Panc1 (cell line): ENCODE measurements at regions not wholly inside any gene's neighbourhood (a gene's known extent, or its start where the extent isn't known, plus 50 kb on each side); places are given as distances from the start of the nearest gene placed in this dataset.

Experiments used
- ATAC-seq: fragments of 200-7000 bp; cut with Tn5 transposase; 2 replicates; pipeline ENCODE4 v1.9.1; 2020; ENCODE audit warnings: mild to moderate bottlenecking, moderate library complexity
- BruUV-seq: library from RNA; stranded (reverse); fragments of 400-500 nt; replicated peaks from 2 replicates; lab custom pipeline; 2021; lab: Mats Ljungman, UMichigan
- CTCF ChIA-PET: fragments of 300-600 bp; sonication (Branson Sonifier 250); formaldehyde crosslinking; loops from one replicate; lab custom pipeline; 2022; ENCODE audit warnings: antibody characterized with exemption; lab: Charles Lee
- POLR2A ChIA-PET: fragments of 300-600 bp; sonication (Branson Sonifier 250); formaldehyde crosslinking; loops from one replicate; lab custom pipeline; 2022; ENCODE audit warnings: antibody characterized with exemption; lab: Charles Lee
- DNase-seq: peaks from one replicate; pipeline ENCODE4 v3.0.0-alpha.2; 2010; ENCODE audit warnings: low read depth, low spot score
- H3K27ac ChIP-seq: 2 replicates; pipeline ENCODE4 v1.5.1; 2011; ENCODE audit warnings: mild to moderate bottlenecking, low read length, inconsistent platforms
- H3K27me3 ChIP-seq: fragments of 200-500 bp; sonication (Bioruptor generic); 2 replicates; pipeline ENCODE4 v1.6.0; 2014; ENCODE audit warnings: low read length, inconsistent platforms; ENCODE audit not compliant: control insufficient read depth, insufficient read depth
- H3K36me3 ChIP-seq: fragments of 200-500 bp; sonication (Bioruptor generic); 2 replicates; pipeline ENCODE4 v1.5.1; 2014; ENCODE audit warnings: inconsistent platforms, mild to moderate bottlenecking, low read length, moderate library complexity; ENCODE audit not compliant: control insufficient read depth, insufficient read depth
- H3K4me1 ChIP-seq: 2 replicates; pipeline ENCODE4 v1.5.1; 2011; ENCODE audit warnings: inconsistent platforms, mild to moderate bottlenecking, low read length, moderate library complexity; ENCODE audit not compliant: control insufficient read depth, insufficient read depth
- H3K4me3 ChIP-seq, 2 experiments: 2 replicates each; pipeline ENCODE4 v1.5.1; 2011 to 2012; ENCODE audit warnings: low read depth in 2 of 2, low read length in 2 of 2, mild to moderate bottlenecking in 2 of 2, inconsistent platforms in 1 of 2, moderate library complexity in 1 of 2
- H3K9me3 ChIP-seq: fragments of 200-500 bp; sonication (Bioruptor generic); 2 replicates; pipeline ENCODE4 v1.5.1; 2014; ENCODE audit warnings: low read depth, mild to moderate bottlenecking, inconsistent platforms, low read length, moderate library complexity; ENCODE audit not compliant: control insufficient read depth, insufficient read depth
- CTCF ChIP-seq: fragments of 450-650 bp; IDR thresholded peaks from 2 replicates; pipeline ENCODE4 v1.5.1; 2017; ENCODE audit warnings: mild to moderate bottlenecking
- POLR2AphosphoS5 ChIP-seq: IDR thresholded peaks from 2 replicates; pipeline ENCODE4 v1.6.1; 2012; ENCODE audit warnings: mild to moderate bottlenecking, low read depth, low read length, moderate library complexity
- REST ChIP-seq, 2 experiments: IDR thresholded peaks; 2 replicates each; pipeline ENCODE4 v1.6.1; 2011 to 2012; ENCODE audit warnings: low read depth in 2 of 2, control low read depth in 1 of 2, low read length in 1 of 2, mild to moderate bottlenecking in 1 of 2, moderate library complexity in 1 of 2; ENCODE audit not compliant: insufficient read depth in 1 of 2
- SIN3A ChIP-seq: IDR thresholded peaks from 2 replicates; pipeline ENCODE4 v1.6.1; 2012; ENCODE audit warnings: low read depth, mild to moderate bottlenecking, low read length, moderate library complexity, borderline replicate concordance; ENCODE audit not compliant: insufficient read depth
- TCF7L2 ChIP-seq: IDR thresholded peaks from 2 replicates; pipeline ENCODE4 v1.6.1; 2011; ENCODE audit warnings: mild to moderate bottlenecking, low read depth, low read length, inconsistent platforms
- in situ Hi-C: cut with HindIII; loops from 2 replicates; pipeline ENCODE4 v1.10.0; 2016; ENCODE audit warnings: low sequenced_read_pairs, low pct_unique_long_range_greater_than_20kb
- intact Hi-C: fragments of 100-400 bp; cut with micrococcal nuclease; formaldehyde crosslinking; loops from one replicate; pipeline ENCODE4 v1.10.0; 2022; ENCODE audit not compliant: unreplicated experiment

- no peaks in the 10 kb centered on the region for H3K9me3 ChIP-seq
- H3K4me3 ChIP-seq: no peak overlapping the region
- TF ChIP-seq REST (IDR thresholded peaks at IDR 0.05; ENCODE audit: insufficient read depth in 1 of 2, low read depth in 2 of 2, low read length in 1 of 2): no peak
- ATAC-seq (no peak), DNase-seq (no peak)
- H3K27me3 ChIP-seq: no peaks in the 10 kb centered on the region
- H3K27ac ChIP-seq: no peak overlapping the region
- intact Hi-C loops (no loop called here), in situ Hi-C loops (no loop called here)
- ChIA-PET CTCF (no interaction called here), POLR2A (no interaction called here)
- no peaks in the 10 kb centered on the region for H3K4me1 ChIP-seq
- no peaks in the 10 kb centered on the region for H3K36me3 ChIP-seq
- BruUV-seq: no TSS peak
Measured at GRCh38 chrX:20693078-20693477, 426.4 kb upstream of the RPS6KA3 start.

- Histone ChIP-seq H3K9me3 (no peaks in the 10 kb centered on the region), H3K4me1 (no peaks in the 10 kb centered on the region), H3K36me3 (no peaks in the 10 kb centered on the region), H3K27me3 (no peaks in the 10 kb centered on the region), H3K27ac (no peak overlapping the region), H3K4me3 (no peak overlapping the region)
- ChIA-PET POLR2A (no interaction called here), CTCF (no interaction called here)
- TF ChIP-seq REST (IDR thresholded peaks at IDR 0.05; ENCODE audit: insufficient read depth in 1 of 2, low read depth in 2 of 2, low read length in 1 of 2) (no peak), POLR2AphosphoS5 (no peak), TCF7L2 (no peak), CTCF (no peak), SIN3A (no peak)
- ATAC-seq: no peak
- intact Hi-C loops (no loop called here), in situ Hi-C loops (no loop called here)
- no TSS peak for BruUV-seq
- DNase-seq: no peak
Measured at GRCh38 chrX:20686256-20686655, 419.5 kb upstream of the RPS6KA3 start.
